Erythroblast (primary cell): ENCODE measurements at regions not wholly inside any gene's neighbourhood (a gene's known extent, or its start where the extent isn't known, plus 50 kb on each side); places are given as distances from the start of the nearest gene placed in this dataset.

ENCODE experiments used
- GATA1 ChIP-seq: IDR thresholded peaks from 2 replicates; pipeline ENCODE4 v1.6.1; 2011; ENCODE audit warnings: low read depth, mild to moderate bottlenecking, control low read depth, low read length, moderate library complexity
- POLR2A ChIP-seq: IDR thresholded peaks from 2 replicates; pipeline ENCODE4 v1.6.1; 2011; ENCODE audit warnings: mild to moderate bottlenecking, low read length

GRCh38 chr4:13694256-13694655 is 66.7 kb upstream of the BOD1L1 start:
- TF ChIP-seq POLR2A (no peak), GATA1 (no peak)
